HK-2 (cell line): ENCODE measurements at regions not wholly inside any gene's neighbourhood (a gene's known extent, or its start where the extent isn't known, plus 50 kb on each side); places are given as distances from the start of the nearest gene placed in this dataset.

Source experiments
- DNase-seq: peaks from one replicate; pipeline ENCODE4 v3.0.0-alpha.2; 2018; ENCODE audit not compliant: unreplicated experiment

DNA sequence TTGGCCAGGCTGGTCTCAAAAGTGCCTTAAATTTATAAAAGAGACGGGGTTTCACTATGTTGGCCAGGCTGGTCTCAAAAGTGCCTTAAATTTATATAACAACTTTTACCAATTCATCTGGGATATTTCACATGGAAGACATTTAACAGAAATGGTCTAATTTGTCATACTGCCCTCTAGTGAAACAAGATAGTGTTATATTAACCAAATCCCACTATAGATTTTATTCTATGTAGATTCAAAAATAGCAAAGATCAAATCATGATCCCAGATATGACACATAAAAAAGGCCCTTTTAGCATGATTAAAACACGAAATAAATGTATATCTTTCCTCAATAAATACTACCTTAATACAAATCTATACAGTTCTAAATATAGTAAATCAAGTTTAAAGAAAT, 102.8 kb upstream of the TFAP2D start:
- DNase-seq = no peak

DNA sequence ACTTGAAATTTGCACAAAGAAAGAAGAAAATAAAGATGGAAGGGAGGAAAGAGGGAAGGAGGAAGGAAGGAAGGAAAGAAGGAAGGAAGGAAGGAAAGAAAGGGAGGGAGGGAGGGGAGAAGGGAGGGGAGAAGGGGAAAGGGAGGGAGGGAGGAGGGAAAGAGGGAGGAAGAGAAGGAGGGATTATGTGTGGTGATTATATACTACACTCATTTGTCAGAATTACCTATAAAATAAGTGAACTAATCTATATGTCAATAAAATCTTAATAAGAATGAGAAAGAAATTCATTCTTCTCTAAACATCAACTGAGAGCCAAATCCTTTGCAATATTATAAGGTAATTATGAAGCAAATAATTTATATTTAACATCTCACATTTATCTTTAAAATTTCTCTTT, 77.9 kb upstream of the TFAP2D start:
- no peak for DNase-seq

DNA sequence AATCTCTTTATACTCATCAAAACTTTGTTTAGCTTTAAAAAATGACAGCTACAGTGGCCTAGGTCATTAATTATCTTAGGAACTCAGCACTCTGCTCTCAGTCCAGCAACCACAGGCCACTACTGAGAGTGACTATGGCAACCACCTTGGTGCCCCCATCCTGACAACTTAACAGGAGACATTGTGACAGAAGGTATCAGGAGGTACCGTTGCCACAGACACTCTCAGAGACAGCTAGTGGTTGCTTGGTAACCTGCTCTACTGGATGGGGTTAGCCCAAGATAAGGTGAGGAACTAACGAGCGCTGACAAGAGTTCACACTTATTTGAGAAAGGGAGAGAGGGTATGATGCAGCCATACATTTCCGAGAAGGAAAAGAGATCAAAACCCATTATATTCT, 76.1 kb upstream of the TFAP2D start:
- DNase-seq = no peak

DNA sequence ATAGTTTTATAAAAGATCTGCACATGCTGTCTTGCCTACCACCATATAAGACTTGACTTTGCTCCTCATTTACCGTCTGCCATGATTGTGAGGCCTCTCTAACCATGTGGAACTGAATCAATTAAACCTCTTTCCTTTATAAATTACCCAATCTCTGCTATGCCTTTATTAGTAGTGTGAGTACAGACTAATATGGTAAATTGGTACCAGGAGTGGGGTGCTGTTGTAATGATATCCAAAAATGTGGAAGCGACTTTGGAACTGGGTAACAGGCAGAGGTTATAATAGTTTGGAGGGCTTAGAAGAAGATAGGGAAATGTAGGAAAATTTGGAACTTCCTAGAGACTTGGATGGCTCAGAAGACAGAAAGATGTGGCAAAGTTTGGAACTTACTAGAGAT, 64.2 kb upstream of the TFAP2D start:
- no peak for DNase-seq

DNA sequence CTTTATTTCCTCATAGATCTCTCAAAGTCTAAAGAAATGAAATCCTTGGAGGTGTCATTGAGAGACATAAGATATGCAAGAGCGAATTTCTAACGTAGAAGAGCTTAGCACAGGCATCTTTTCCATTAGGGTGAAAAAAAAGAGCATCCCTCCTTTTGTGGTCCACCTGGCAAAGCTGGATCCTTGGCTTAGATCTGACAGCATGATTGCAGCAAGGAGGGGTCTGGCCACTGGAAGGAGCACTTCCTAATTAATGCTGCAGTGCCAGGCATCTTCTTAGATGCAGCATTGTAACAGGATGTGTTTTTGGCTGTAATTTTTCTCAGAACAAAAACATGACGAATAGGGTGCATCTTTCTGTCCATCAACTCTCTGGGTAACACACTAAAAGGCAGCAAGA, 60.1 kb upstream of the TFAP2D start:
- no peak for DNase-seq

DNA sequence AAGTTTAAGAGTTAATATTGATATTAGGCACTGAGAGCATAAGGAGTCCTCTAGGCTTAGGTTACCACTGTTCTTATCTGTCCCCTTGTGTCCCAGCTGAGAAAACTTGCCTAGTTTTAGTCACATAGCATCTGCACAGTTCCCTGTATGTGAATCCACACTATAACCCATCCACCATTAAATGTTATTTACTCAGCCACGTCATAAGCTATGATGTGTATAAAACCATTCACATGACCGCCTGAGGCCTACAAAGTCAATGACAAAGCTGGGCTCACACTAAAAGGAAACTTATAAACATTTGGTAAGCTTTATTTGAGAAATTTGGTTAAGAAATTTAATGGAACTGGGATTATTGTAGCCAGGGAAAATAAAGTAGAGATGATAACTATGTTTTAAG, 59.2 kb upstream of the TFAP2D start:
- DNase-seq = no peak

DNA sequence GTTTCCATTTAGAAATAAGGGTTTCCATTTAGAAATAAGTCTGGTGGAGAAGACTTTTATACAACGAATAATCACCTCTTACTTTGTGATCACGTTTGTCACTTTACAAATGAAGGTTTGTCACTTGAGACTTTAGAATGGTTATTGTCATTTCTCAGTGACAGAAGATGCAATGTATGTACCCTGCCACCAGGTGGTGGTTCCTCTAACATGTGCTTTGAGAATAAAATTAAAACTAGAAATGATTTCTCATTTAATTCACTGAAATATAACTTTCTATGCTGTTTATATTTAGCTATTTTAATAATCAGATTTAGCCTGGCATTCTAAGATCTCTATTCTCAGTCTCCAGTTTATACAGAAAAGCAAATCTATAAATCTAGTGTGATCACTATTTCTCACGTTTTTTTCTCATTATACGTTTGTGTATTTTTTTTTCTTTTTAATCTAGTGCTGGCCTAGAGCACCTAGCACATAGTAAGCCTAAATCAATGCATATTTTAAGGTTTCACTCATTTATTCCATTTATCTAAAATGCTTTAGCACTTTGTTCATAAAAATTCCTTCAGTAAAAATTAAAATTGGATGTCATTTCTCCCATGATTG, 57.4 kb upstream of the TFAP2D start:
- DNase-seq = no peak

DNA sequence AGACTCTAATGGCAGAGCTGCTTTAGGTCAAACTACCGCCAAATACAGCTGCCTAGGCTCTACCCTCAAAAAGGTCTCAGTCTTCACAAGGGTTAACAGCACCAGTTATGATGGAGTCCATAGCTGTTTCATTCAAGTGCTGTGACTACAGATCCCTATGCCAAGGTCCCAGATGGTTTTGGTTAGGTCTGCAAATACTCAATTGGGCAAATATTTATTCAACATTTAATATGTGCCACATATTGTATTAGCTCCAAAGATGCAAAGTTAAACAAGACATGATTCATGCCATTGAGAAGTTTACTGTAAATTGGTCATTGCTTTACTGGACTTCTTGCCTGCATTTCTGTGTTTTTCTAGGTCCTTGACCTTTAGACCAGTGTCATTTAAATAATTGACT, 55.8 kb upstream of the TFAP2D start:
- no peak for DNase-seq

DNA sequence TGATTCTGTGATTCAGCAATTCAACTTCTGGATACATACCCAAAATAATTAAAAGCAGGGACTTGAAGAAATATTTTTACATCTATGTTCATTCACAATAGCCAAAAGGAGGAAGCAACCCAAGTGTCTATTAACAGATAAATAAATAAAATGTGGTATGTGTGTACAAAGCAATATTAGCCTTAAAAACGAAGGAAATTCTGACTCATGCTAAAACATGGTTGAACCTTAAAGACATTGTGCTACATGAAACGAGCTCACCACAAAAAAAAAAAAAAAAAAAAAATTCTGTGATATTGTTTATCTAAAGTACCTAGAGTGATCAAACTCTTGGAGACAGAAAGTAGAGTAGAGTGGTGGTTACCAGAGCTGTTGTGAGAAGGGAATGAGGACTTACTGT, 54.8 kb upstream of the TFAP2D start:
- no peak for DNase-seq

DNA sequence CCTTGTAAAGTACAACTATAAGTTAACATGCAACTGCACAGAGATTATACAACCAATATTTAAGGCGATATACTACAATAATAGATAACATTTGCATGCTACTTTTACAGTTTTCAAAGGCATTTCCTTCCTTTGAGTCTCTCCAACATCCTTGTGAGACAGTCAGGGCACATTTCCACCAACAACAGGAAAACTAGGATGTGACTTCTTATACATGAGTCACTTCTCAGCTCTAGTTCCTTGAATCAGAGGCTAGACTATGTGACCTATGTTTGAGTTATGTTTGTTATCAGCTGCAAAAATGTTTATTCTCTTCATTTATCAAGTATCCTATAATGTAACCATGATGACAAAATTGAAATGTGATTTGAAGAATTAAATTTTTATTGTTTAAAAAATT, 51.7 kb upstream of the TFAP2D start:
- no peak for DNase-seq
